ENCODE measurements at regions not wholly inside any gene's neighbourhood (a gene's known extent, or its start where the extent isn't known, plus 50 kb on each side); places are given as distances from the start of the nearest gene placed in this dataset.
"Not testable (repeated sequence)": the region's sequence is repeated elsewhere in the genome, so short reads cannot be mapped to it uniquely, and the experiment has no call there.

DNA sequence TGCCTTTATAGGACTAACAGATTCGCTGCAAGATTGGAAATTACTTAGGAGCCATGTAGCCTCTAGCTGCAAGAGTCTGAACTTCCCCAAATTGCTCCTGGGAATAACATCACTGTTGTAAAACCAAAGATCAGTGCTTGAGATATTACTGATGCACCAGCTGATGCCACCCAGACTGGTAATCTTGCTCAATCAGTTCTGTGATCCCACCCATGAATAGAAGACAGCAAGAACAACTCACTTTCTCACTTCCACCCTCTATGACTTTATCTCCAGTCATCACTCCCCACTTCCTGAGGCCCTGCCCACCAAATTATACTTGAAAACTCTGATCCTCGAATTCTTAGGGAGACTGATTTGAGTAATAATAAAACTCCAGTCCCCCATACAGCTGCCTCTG lies 1011.1 kb downstream of the PLA2G4A start:
- DNase-seq, result no peak

DNA sequence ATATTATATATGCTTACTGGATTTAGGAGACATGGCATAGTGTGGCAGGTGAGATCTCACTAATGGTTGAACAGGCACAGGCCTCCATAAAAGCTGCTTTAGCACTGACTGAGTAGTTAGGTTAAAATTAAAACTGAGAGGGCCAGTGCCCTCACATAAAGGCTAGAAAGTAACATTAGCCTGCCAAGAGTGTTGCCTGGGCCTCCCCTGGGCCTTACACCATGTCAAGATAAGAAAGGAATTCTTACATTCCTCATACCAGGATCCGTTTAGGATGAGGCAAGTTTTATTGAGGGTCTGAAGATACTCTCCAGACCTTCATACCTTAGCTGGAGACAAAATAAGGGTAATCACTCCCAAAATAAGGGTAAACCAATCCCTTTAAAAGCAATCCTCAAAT lies 1011.8 kb downstream of the PLA2G4A start:
- no peak for DNase-seq

DNA sequence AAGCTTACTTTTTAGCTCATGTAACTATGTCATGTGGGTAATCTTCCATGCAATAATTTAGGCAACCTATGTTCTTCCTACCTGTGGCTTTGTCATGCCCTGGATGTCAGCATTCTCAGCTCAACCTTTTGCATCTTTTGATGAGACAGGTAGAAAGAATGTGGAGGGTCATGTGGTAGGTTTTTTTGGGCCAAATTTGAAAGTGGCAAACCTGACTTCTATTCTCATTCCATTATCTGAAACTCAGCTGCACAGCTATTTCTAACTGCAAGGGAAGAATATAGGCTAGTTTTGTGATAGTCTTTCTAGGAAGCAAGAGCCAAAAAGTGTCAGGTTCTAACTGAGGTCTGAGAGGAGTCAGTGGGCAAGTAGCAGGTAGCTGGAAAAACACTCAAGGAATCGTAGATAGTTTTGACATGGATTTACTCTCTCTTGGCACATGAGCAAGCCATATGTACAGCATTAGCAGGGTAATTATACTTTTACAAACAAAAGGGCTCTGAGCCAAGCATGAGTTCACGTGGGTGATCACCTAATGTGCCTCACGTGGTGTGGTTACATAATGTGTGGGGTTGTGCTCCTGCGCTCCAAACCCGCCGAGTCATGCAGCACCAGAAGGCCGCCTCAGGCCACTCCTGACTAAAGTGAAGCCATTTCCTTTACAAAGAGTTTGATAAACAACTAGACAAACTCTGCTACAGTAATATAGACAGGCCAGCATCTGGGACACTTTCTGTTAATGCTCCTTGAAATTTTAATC lies 1013.8 kb downstream of the PLA2G4A start:
- no peak for DNase-seq

GRCh38 chr1:187844313-187844712 lies 1015.6 kb downstream of the PLA2G4A start:
- no peak for DNase-seq

DNA sequence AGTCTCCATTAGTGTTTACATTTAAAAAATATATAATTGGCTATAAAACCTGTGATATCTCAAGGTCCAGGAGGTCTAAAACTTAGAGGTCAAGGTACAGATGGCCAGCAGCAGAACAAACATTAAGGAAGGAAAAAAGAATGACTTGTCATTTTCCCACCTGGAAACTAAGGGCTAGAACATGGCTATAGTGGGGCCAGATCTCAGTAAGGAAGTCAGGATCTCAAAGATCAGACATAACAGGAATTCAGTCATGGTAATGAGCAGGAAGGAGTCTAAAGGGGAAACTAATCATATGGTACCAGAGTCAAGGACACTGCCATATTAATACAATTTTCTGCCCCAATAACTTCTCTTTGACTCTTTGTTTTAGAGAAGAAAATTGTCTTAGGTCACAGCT lies 1018.8 kb downstream of the PLA2G4A start:
- no peak for DNase-seq

- no peak for DNase-seq
Measured at GRCh38 chr1:187848321-187848720, 1019.6 kb downstream of the PLA2G4A start.

GRCh38 chr1:187850146-187850545 lies 1021.4 kb downstream of the PLA2G4A start:
- DNase-seq, result not testable (repeated sequence)

DNA sequence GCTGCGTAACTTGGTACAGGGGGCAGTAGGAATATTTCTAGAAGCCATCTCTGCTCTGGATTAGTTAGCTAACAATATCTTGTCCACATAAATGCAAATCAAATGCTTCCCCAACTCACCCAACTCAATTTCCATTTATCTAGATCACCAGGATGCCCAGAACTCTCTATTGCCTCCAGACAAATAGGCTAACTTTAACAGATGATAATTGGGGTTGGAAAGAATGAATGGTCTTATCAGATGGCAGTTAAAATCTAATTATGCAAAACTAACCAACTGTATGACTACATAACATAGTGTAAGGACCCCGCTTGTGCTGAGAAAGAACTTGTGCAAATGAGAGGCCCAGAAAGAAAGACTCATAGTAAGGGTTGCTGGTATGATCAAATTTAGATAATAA lies 1024.8 kb downstream of the PLA2G4A start:
- no peak for DNase-seq

DNA sequence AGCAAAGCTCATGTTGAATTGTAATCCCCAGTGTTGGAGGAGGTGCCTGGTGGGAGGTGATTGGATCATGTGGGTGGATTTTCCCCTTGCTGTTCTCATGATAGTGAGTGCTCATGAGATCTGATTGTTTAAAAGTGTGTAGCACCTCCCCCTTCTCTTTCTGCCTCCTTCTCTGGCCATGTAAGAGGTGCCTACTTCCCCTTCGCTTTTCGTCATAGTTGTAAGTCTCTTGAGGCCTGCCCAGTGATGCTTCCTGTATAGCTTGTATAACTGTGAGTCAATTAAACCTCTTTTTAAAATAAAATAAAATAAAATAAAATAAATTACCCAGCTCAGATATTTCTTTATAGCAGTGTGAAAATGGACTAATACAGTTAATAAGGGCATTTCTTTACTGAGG lies 1025.7 kb downstream of the PLA2G4A start:
- no peak for DNase-seq

DNA sequence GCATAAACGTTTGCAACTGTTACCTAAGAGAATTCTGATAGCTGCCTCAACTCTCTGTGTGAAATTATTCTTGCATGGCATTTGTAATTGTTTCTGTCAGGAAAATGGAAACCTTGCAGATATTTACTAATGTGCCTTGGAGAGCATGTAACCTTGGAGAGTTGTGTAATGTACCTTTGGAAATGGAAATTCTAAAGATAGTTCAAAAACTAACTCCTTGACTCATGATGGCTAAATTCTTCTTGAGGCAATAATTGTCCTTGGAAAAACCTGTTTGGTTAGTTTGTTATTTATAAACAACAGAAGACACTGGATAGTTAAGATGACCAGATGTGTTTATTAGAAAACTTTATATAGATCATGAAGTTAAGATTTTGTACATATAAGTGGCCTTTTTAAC lies 1033.8 kb downstream of the PLA2G4A start:
- DNase-seq, result no peak

GRCh38 chr1:187870552-187870951 lies 1041.8 kb downstream of the PLA2G4A start:
- peak; percentile 4 for DNase-seq

- DNase-seq, result no peak
Measured at GRCh38 chr1:187871177-187871845, 1042.6 kb downstream of the PLA2G4A start.

DNA sequence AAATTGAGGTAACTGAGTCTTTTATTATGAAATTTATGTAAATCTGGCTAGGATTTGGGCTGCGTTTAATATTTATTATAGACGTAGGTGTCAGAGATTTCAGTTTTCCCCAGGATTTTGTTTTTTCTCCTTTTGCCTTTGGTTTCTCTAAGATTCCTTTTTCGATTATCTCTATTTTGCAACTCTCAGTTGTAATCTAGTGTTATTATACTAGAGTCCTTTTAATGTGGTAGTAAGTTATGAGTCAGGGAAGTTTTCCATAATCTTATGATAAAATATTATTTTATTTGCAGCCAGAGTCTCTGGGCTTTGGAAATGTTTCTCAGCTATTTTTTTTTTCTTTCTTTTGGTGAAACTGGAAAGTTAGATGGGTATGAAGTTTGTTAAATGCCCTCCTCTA lies 1043.8 kb downstream of the PLA2G4A start:
- no peak for DNase-seq

GRCh38 chr1:187873126-187873525 lies 1044.4 kb downstream of the PLA2G4A start:
- no peak for DNase-seq

DNA sequence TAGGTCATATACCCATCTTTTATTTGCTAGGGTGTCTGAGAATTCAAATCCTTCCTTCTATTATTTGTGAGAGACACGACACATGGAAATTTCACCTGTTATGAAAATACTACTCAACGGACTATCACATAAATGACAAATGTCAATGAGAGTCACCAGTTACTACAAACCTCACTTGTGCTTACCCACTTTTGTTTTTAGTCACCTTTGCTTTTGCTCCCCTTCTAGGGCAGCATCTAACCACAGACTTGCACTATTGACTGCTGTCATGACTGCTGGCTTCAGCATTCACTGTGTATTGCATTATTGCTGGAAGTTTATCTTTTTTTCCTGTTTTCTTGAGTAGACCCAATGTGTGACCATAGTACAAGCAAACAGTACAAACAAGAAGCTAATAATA lies 1048.0 kb downstream of the PLA2G4A start:
- no peak for DNase-seq

GRCh38 chr1:187877220-187877619 lies 1048.5 kb downstream of the PLA2G4A start:
- no peak for DNase-seq

GRCh38 chr1:187878883-187879282 lies 1050.1 kb downstream of the PLA2G4A start:
- DNase-seq, result no peak

DNA sequence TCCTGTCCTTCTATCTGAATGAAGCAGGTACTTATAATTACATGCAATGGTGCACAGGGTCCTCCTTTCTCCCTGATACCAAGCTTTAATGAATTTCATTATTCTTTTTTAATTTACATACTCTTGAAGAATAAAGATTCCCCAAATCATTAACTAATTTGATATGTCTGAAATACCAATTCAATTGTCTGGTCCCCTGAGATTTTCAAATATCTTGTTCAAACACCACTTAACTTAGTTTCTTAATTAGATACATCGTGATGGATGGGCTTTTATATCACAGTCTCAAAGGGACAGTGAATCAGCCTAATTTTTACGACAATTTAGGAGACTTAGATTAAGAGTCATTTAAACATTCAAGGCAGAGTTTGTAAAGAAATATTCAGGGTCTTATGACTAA lies 1054.6 kb downstream of the PLA2G4A start:
- DNase-seq, result no peak

- DNase-seq, result no peak
Measured at GRCh38 chr1:187891993-187892682, 1063.4 kb downstream of the PLA2G4A start.

- DNase-seq, result no peak
Measured at GRCh38 chr1:187892683-187893039, 1063.9 kb downstream of the PLA2G4A start.

- DNase-seq, result no peak
Measured at GRCh38 chr1:187893471-187893870, 1064.7 kb downstream of the PLA2G4A start.

DNA sequence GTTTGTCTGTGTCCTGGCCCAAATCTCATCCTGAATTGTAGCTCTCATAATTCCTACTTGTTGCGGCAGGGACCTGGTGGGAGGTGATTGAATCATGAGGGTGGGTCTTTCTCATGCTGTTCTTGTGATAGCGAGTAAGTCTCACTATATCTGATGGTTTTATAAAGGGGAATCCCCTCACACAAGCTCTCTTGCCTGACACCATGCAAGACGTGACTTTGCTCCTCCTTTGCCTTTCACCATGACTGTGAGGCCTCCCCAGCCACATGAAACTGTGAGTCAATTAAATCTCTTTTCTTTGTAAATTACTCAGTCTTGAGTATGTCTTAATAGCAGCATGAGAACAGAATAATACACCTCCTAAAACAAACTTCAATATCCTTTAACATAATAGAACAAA lies 1065.6 kb downstream of the PLA2G4A start:
- no peak for DNase-seq

- no peak for DNase-seq
Measured at GRCh38 chr1:187903223-187903622, 1074.5 kb downstream of the PLA2G4A start.

GRCh38 chr1:187909382-187909781 lies 1080.6 kb downstream of the PLA2G4A start:
- no peak for DNase-seq

Measured in skin of body (tissue), 1 donor.